Stomach (tissue), 8 donors: ENCODE measurements at regions not wholly inside any gene's neighbourhood (a gene's known extent, or its start where the extent isn't known, plus 50 kb on each side); places are given as distances from the start of the nearest gene placed in this dataset.

Source experiments
- DNase-seq, 2 donors: peaks; one replicate each; pipeline versions ENCODE4 v3.0.0 to v3.0.0-alpha.2; 2013 to 2019
- H3K27ac ChIP-seq, 5 donors: fragments of 200-600 bp in 4 of 5; sonication (generic) in 4 of 5; one replicate each; pipeline ENCODE4 v1.5.1; 2013 to 2019; ENCODE audit warnings: mild to moderate bottlenecking in 1 of 5, moderate library complexity in 1 of 5
- H3K27me3 ChIP-seq, 3 donors: fragments of 200-600 bp; sonication (generic); one replicate each; pipeline ENCODE4 v1.5.1; 2017 to 2019; ENCODE audit warnings: mixed run types in 1 of 3
- H3K36me3 ChIP-seq, 4 donors: fragments of 200-600 bp; sonication (generic); 1 replicate in 3 of 4; 2 replicates in 1 of 4; pipeline ENCODE4 v1.5.1; 2016 to 2019
- H3K4me1 ChIP-seq, 4 donors: fragments of 200-600 bp; sonication (generic); one replicate each; pipeline ENCODE4 v1.5.1; 2016 to 2019
- H3K4me3 ChIP-seq, 4 donors: fragments of 200-600 bp; sonication (generic) in 3 of 4; one replicate each; pipeline ENCODE4 v1.5.1; 2016 to 2019; ENCODE audit warnings: mild to moderate bottlenecking in 1 of 4
- H3K9me3 ChIP-seq, 4 donors: fragments of 200-600 bp; sonication (generic); one replicate each; pipeline ENCODE4 v1.5.1; 2016 to 2019
- CTCF ChIP-seq, 7 experiments: fragments of 450-650 bp in 4 of 7; fragments of 200-600 bp in 3 of 7; sonication (generic) in 3 of 7; IDR thresholded peaks; one replicate each; pipeline ENCODE4 v1.5.1; 2016 to 2019; ENCODE audit warnings: antibody characterized with exemption in 7 of 7, control low read depth in 2 of 7, mild to moderate bottlenecking in 1 of 7
- EP300 ChIP-seq: sonication (generic); formaldehyde crosslinking; IDR thresholded peaks from one replicate; pipeline ENCODE4 v1.6.1; 2017; ENCODE audit warnings: antibody characterized with exemption
- POLR2A ChIP-seq, 4 donors: fragments of 450-650 bp; IDR thresholded peaks; one replicate each; pipeline ENCODE4 v1.6.1; 2016; ENCODE audit warnings: antibody characterized with exemption in 4 of 4, control low read depth in 2 of 4, mild to moderate bottlenecking in 1 of 4, moderate library complexity in 1 of 4
- POLR2AphosphoS5 ChIP-seq, 3 donors: sonication (generic); formaldehyde crosslinking; IDR thresholded peaks; one replicate each; pipeline ENCODE4 v1.6.1; 2016; ENCODE audit warnings: antibody characterized with exemption in 3 of 3
- WGBS, 5 donors: extraction: QIAGEN DNeasy Blood & Tissue Kit in 3 of 5; methylation state at CpG; one replicate each; pipeline versions ENCODE4 v1.1.5 to v1.1.7; 2013 to 2018; 5-methylcytosine and 5-hydroxymethylcytosine counted together
- intact Hi-C: fragments of 100-400 bp; cut with DNase I; formaldehyde crosslinking; loops from one replicate; pipeline ENCODE4 v1.15.1; 2023; ENCODE audit warnings: low total_unique reads
- donor health status: healthy with polysubstance abuse.
- donor health status: Bipolar disorder and iron deficiency.
- donor health status: healthy.

- Histone ChIP-seq H3K4me3 (no peak overlapping the region), H3K4me1 (no peaks in the 10 kb centered on the region), H3K27me3 (no peaks in the 10 kb centered on the region), H3K27ac (no peak overlapping the region), H3K9me3 (no peaks in the 10 kb centered on the region), H3K36me3 (no peaks in the 10 kb centered on the region)
- DNase-seq = no peak
- intact Hi-C loops = no loop called here
- no peak for TF ChIP-seq POLR2A (IDR thresholded peaks at IDR 0.05)
- no peak for TF ChIP-seq EP300
- no peak for TF ChIP-seq POLR2AphosphoS5 (IDR thresholded peaks at IDR 0.05)
- no peak for TF ChIP-seq CTCF (IDR thresholded peaks at IDR 0.05)
- WGBS, 5 donors = 64 to 82% (median 66%) methylated on average over 4 of the region's 4 CpGs
Measured at GRCh38 chr10:4477664-4478063, 348.3 kb upstream of the AKR1E2 start.

- Histone ChIP-seq H3K27ac (no peak overlapping the region), H3K36me3 (no peaks in the 10 kb centered on the region), H3K4me1 (no peaks in the 10 kb centered on the region), H3K4me3 (no peak overlapping the region), H3K27me3 (no peaks in the 10 kb centered on the region), H3K9me3 (no peaks in the 10 kb centered on the region)
- no peak for DNase-seq
- TF ChIP-seq POLR2AphosphoS5 (IDR thresholded peaks at IDR 0.05) (no peak), CTCF (IDR thresholded peaks at IDR 0.05) (no peak), EP300 (no peak), POLR2A (IDR thresholded peaks at IDR 0.05) (no peak)
- intact Hi-C loops = no loop called here
- 90 to 95% (median 91%) methylated on average over 12 to 13 of the region's 13 CpGs for WGBS, 5 donors
Measured at GRCh38 chr10:4475827-4476490, 350.0 kb upstream of the AKR1E2 start.

- no peak overlapping the region for H3K27ac ChIP-seq
- WGBS, 5 donors = 70 to 82% (median 77%) methylated on average over 8 of the region's 8 CpGs
- intact Hi-C loops = no loop called here
Measured at GRCh38 chr10:4474829-4475228, 351.2 kb upstream of the AKR1E2 start.

GRCh38 chr10:4473977-4474376 lies 352.0 kb upstream of the AKR1E2 start:
- WGBS, 5 donors = 79 to 86% (median 83%) methylated on average over 2 of the region's 2 CpGs

More at GRCh38 chr10:4474829-4475228, 351.2 kb upstream of the AKR1E2 start:
- Histone ChIP-seq H3K4me1 (no peaks in the 10 kb centered on the region), H3K4me3 (no peak overlapping the region), H3K36me3 (no peaks in the 10 kb centered on the region), H3K9me3 (no peaks in the 10 kb centered on the region), H3K27me3 (no peaks in the 10 kb centered on the region)
- TF ChIP-seq CTCF (IDR thresholded peaks at IDR 0.05) = no peak
- TF ChIP-seq POLR2AphosphoS5 (IDR thresholded peaks at IDR 0.05) = no peak
- TF ChIP-seq EP300 = no peak
- no peak for TF ChIP-seq POLR2A (IDR thresholded peaks at IDR 0.05)
- no peak for DNase-seq

More at GRCh38 chr10:4473977-4474376, 352.0 kb upstream of the AKR1E2 start:
- no peaks in the 10 kb centered on the region for H3K27me3 ChIP-seq
- intact Hi-C loops = no loop called here
- H3K4me1 ChIP-seq = no peaks in the 10 kb centered on the region
- H3K9me3 ChIP-seq = no peaks in the 10 kb centered on the region
- no peak for DNase-seq
- no peak overlapping the region for H3K4me3 ChIP-seq
- TF ChIP-seq EP300 (no peak), POLR2A (IDR thresholded peaks at IDR 0.05) (no peak), CTCF (IDR thresholded peaks at IDR 0.05) (no peak), POLR2AphosphoS5 (IDR thresholded peaks at IDR 0.05) (no peak)
- no peaks in the 10 kb centered on the region for H3K36me3 ChIP-seq
- no peak overlapping the region for H3K27ac ChIP-seq
